HCT116 (cell line): ENCODE measurements at regions not wholly inside any gene's neighbourhood (a gene's known extent, or its start where the extent isn't known, plus 50 kb on each side); places are given as distances from the start of the nearest gene placed in this dataset.

Experiments used
- ATAC-seq: fragments of 200-7000 bp; cut with Tn5 transposase; 2 replicates; pipeline ENCODE4 v1.9.1; 2020; ENCODE audit warnings: mild to moderate bottlenecking, moderate library complexity
- BruUV-seq: library from RNA; stranded (reverse); fragments of 400-500 nt; replicated peaks from 2 replicates; lab custom pipeline; 2021; lab: Mats Ljungman, UMichigan
- CTCF ChIA-PET: fragments of 300-600 bp; sonication (Branson Sonifier 250); formaldehyde crosslinking; loops from one replicate; lab custom pipeline; 2021; ENCODE audit warnings: antibody characterized with exemption; lab: Charles Lee
- POLR2A ChIA-PET: fragments of 300-600, 350-600 bp; sonication (Branson Sonifier 250); formaldehyde crosslinking; loops from one replicate; lab custom pipeline; 2021; ENCODE audit warnings: antibody characterized with exemption; lab: Charles Lee
- RAD21 ChIA-PET, 2 experiments: fragments of 300-600 bp; sonication (Branson Sonifier 250); formaldehyde crosslinking; loops; one replicate each; lab custom pipeline; 2023; ENCODE audit warnings: low total read pairs in 2 of 2; ENCODE audit not compliant: uncharacterized antibody in 2 of 2, unreplicated experiment in 2 of 2, low non-redundant PET in 1 of 2; lab: Charles Lee
- DNase-seq: peaks from one replicate; pipeline ENCODE4 v3.0.0-alpha.2; 2010; ENCODE audit warnings: low read depth, low spot score
- H2AFZ ChIP-seq: fragments of 200-600 bp; shearing (Covaris generic), sonication (generic); 2 replicates; pipeline ENCODE4 v1.6.1; 2017; ENCODE audit warnings: low read depth, mixed run types, mixed read lengths, antibody characterized with exemption, low read length; ENCODE audit not compliant: poor library complexity, severe bottlenecking
- H3K27ac ChIP-seq: 2 replicates; pipeline ENCODE4 v1.5.1; 2012; ENCODE audit warnings: low read depth, low read length
- H3K27me3 ChIP-seq: fragments of 200-600 bp; sonication (generic); 2 replicates; pipeline ENCODE4 v1.6.1; 2016; ENCODE audit warnings: mixed run types, low read length, mixed read lengths; ENCODE audit not compliant: insufficient read depth
- H3K36me3 ChIP-seq, 2 experiments: fragments of 200-500 bp in 1 of 2; fragments of 200-600 bp in 1 of 2; sonication (Bioruptor generic) in 1 of 2; sonication (generic) in 1 of 2; 2 replicates each; pipeline versions ENCODE4 v1.5.1 to v1.6.1; 2014 to 2016; ENCODE audit warnings: low read length in 2 of 2, inconsistent platforms in 1 of 2, mixed read lengths in 1 of 2, mixed run types in 1 of 2; ENCODE audit not compliant: insufficient read depth in 2 of 2, control insufficient read depth in 1 of 2
- H3K4me1 ChIP-seq, 2 experiments: fragments of 200-600 bp in 1 of 2; sonication (generic) in 1 of 2; 2 replicates each; pipeline versions ENCODE4 v1.5.1 to v1.6.1; 2012 to 2017; ENCODE audit warnings: low read length in 2 of 2, inconsistent platforms in 1 of 2, mild to moderate bottlenecking in 1 of 2, mixed read lengths in 1 of 2, mixed run types in 1 of 2, moderate library complexity in 1 of 2; ENCODE audit not compliant: insufficient read depth in 2 of 2, control insufficient read depth in 1 of 2
- H3K4me2 ChIP-seq: fragments of 200-600 bp; sonication (generic); 2 replicates; pipeline ENCODE4 v1.6.1; 2017; ENCODE audit warnings: mixed run types, low read length, mixed read lengths
- H3K4me3 ChIP-seq, 2 experiments: fragments of 200-600 bp in 1 of 2; sonication (generic) in 1 of 2; replicated peaks in 1 of 2; 2 replicates each; pipeline ENCODE4 v1.5.1; 2011 to 2016; ENCODE audit warnings: low read length in 2 of 2, control low read depth in 1 of 2, low read depth in 1 of 2, mild to moderate bottlenecking in 1 of 2, mixed read lengths in 1 of 2, mixed run types in 1 of 2
- H3K79me2 ChIP-seq: fragments of 200-600 bp; sonication (generic); 2 replicates; pipeline ENCODE4 v1.6.1; 2017; ENCODE audit warnings: mild to moderate bottlenecking, mixed run types, low read length, moderate library complexity, mixed read lengths; ENCODE audit not compliant: insufficient read depth
- H3K9ac ChIP-seq: fragments of 200-600 bp; sonication (generic); 2 replicates; pipeline ENCODE4 v1.6.1; 2016; ENCODE audit warnings: low read length, mixed read lengths
- H3K9me2 ChIP-seq: fragments of 200-600 bp; sonication (generic), shearing (Covaris generic); 2 replicates; pipeline ENCODE4 v1.6.1; 2017; ENCODE audit warnings: mixed run types, mild to moderate bottlenecking, moderate library complexity; ENCODE audit not compliant: insufficient read depth
- H3K9me3 ChIP-seq, 2 experiments: fragments of 200-500 bp in 1 of 2; fragments of 200-600 bp in 1 of 2; sonication (Bioruptor generic) in 1 of 2; sonication (generic) in 1 of 2; 2 replicates each; pipeline ENCODE4 v1.6.1; 2014 to 2017; ENCODE audit warnings: low read length in 2 of 2, mixed read lengths in 2 of 2, inconsistent platforms in 1 of 2, low read depth in 1 of 2, mild to moderate bottlenecking in 1 of 2, mixed run types in 1 of 2, moderate library complexity in 1 of 2; ENCODE audit not compliant: control insufficient read depth in 1 of 2, insufficient read depth in 1 of 2
- H4K20me1 ChIP-seq: fragments of 200-600 bp; sonication (generic), shearing (Covaris generic); 2 replicates; pipeline ENCODE4 v1.6.1; 2017; ENCODE audit warnings: mixed run types, mild to moderate bottlenecking, moderate library complexity; ENCODE audit not compliant: insufficient read depth
- CBX3 ChIP-seq: IDR thresholded peaks from 2 replicates; pipeline ENCODE4 v1.6.1; 2012; ENCODE audit warnings: low read depth
- EGR1 ChIP-seq: IDR thresholded peaks from 2 replicates; pipeline ENCODE4 v1.6.1; 2012; ENCODE audit warnings: low read depth
- EZH2 ChIP-seq: fragments of 200-600 bp; sonication (generic); IDR thresholded peaks from 2 replicates; pipeline ENCODE4 v1.6.1; 2017; ENCODE audit warnings: antibody characterized with exemption, mixed run types
- EZH2phosphoT487 ChIP-seq: fragments of 200-600 bp; IDR thresholded peaks from 2 replicates; pipeline ENCODE4 v1.6.1; 2018; ENCODE audit warnings: antibody characterized with exemption, borderline replicate concordance
- FOSL1 ChIP-seq: IDR thresholded peaks from 2 replicates; pipeline ENCODE4 v1.6.1; 2012; ENCODE audit warnings: low read depth
- POLR2A ChIP-seq: IDR thresholded peaks from 2 replicates; pipeline ENCODE4 v1.7.0; 2011; ENCODE audit warnings: borderline replicate concordance; ENCODE audit not compliant: insufficient read depth, insufficient read length; ENCODE audit errors: extremely low read depth
- POLR2AphosphoS5 ChIP-seq: IDR thresholded peaks from 2 replicates; pipeline ENCODE4 v1.6.1; 2011; ENCODE audit warnings: mild to moderate bottlenecking, low read depth, low read length, moderate library complexity
- RAD21 ChIP-seq: IDR thresholded peaks from 2 replicates; pipeline ENCODE4 v1.6.1; 2012; ENCODE audit warnings: low read depth, mild to moderate bottlenecking
- SIN3A ChIP-seq: IDR thresholded peaks from 2 replicates; pipeline ENCODE4 v1.6.1; 2012; ENCODE audit warnings: low read depth
- YY1 ChIP-seq: IDR thresholded peaks from 2 replicates; pipeline ENCODE4 v1.6.1; 2011; ENCODE audit warnings: low read length, low read depth, moderate library complexity, mild to moderate bottlenecking; ENCODE audit not compliant: insufficient replicate concordance; ENCODE audit errors: extremely low read depth
- intact Hi-C: fragments of 100-400 bp; cut with micrococcal nuclease; formaldehyde crosslinking; loops from 2 replicates; pipeline ENCODE4 v1.10.0; 2022
- TF ChIP-seq, protein P1 (sequence below): IDR thresholded peaks from 2 replicates; pipeline ENCODE4 v1.6.1; 2012; ENCODE audit warnings: low read depth
- TF ChIP-seq, protein P2 (sequence below): IDR thresholded peaks from 2 replicates; pipeline ENCODE4 v1.6.1; 2012
- TF ChIP-seq, protein P3 (sequence below): IDR thresholded peaks from 2 replicates; pipeline ENCODE4 v1.6.1; 2011; ENCODE audit warnings: mild to moderate bottlenecking, low read length, moderate library complexity; ENCODE audit not compliant: insufficient replicate concordance; ENCODE audit errors: extremely low read depth

DNA sequence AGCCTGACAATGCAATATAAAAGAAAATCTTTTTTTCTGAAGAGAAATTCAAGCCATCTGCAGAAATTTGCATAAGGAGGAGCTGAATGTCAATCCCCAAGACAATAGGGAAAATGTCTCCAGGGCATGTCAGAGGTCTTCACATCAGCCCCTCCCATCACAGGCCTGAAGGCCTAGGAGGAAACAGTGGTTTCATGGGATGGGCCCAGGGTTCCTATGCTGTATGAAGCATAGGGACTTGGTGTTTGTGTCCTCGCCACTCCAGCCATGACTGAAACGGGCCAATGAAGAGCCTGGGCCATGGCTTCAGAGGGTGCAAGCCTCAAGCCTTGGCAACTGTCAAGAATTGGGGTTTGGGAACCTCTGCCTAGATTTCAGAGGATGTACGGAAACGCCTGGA is 883.5 kb downstream of the UQCRFS1 start:
- Histone ChIP-seq H3K4me2 (no peak overlapping the region), H3K27me3 (no peaks in the 10 kb centered on the region), H3K9ac (no peak overlapping the region), H2AFZ (no peak overlapping the region), H3K36me3 (no peaks in the 10 kb centered on the region), H3K4me3 (no peak overlapping the region), H4K20me1 (no peaks in the 10 kb centered on the region), H3K27ac (no peak overlapping the region), H3K9me3 (peaks cover 0 to 4% of the 10 kb centered on the region in 2 experiments; a peak in 2 of 4 replicates), H3K9me2 (no peaks in the 10 kb centered on the region), H3K79me2 (no peaks in the 10 kb centered on the region), H3K4me1 (no peaks in the 10 kb centered on the region)
- ATAC-seq (no peak), DNase-seq (no peak)
- no TSS peak for BruUV-seq
- intact Hi-C loops: no loop called here
- ChIA-PET CTCF (no interaction called here), POLR2A (no interaction called here), RAD21 (no interaction called here)
- TF ChIP-seq, protein P1, sequence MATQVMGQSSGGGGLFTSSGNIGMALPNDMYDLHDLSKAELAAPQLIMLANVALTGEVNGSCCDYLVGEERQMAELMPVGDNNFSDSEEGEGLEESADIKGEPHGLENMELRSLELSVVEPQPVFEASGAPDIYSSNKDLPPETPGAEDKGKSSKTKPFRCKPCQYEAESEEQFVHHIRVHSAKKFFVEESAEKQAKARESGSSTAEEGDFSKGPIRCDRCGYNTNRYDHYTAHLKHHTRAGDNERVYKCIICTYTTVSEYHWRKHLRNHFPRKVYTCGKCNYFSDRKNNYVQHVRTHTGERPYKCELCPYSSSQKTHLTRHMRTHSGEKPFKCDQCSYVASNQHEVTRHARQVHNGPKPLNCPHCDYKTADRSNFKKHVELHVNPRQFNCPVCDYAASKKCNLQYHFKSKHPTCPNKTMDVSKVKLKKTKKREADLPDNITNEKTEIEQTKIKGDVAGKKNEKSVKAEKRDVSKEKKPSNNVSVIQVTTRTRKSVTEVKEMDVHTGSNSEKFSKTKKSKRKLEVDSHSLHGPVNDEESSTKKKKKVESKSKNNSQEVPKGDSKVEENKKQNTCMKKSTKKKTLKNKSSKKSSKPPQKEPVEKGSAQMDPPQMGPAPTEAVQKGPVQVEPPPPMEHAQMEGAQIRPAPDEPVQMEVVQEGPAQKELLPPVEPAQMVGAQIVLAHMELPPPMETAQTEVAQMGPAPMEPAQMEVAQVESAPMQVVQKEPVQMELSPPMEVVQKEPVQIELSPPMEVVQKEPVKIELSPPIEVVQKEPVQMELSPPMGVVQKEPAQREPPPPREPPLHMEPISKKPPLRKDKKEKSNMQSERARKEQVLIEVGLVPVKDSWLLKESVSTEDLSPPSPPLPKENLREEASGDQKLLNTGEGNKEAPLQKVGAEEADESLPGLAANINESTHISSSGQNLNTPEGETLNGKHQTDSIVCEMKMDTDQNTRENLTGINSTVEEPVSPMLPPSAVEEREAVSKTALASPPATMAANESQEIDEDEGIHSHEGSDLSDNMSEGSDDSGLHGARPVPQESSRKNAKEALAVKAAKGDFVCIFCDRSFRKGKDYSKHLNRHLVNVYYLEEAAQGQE: no peak
- no peak for TF ChIP-seq YY1
- TF ChIP-seq, protein P2, sequence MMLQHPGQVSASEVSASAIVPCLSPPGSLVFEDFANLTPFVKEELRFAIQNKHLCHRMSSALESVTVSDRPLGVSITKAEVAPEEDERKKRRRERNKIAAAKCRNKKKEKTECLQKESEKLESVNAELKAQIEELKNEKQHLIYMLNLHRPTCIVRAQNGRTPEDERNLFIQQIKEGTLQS: no peak

DNA sequence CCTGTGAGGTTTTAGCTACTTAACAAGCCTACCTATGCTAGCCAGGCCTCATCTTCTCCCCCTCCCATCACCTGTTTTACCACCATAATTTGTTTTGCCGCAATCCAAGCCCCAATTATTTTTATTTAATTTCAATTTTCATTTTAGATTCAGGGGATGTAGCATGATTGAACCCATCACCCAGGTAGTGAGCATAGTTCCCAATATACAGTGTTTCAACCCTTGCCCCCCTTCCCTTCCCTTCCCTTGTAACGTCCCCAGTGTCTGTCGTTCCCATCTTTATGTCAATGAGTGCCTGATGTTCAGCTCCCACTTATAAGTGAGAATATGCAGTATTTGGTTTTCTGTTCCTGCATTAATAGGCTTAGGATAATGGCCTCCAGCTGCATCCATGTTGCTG is 885.0 kb downstream of the UQCRFS1 start:
- Histone ChIP-seq H2AFZ (no peak overlapping the region), H3K27me3 (no peaks in the 10 kb centered on the region), H3K27ac (no peak overlapping the region), H3K4me1 (no peaks in the 10 kb centered on the region), H3K9me2 (no peaks in the 10 kb centered on the region), H3K9ac (no peak overlapping the region), H3K4me2 (no peak overlapping the region), H3K4me3 (no peak overlapping the region), H3K36me3 (no peaks in the 10 kb centered on the region), H4K20me1 (no peaks in the 10 kb centered on the region), H3K79me2 (no peaks in the 10 kb centered on the region), H3K9me3 (no peaks in the 10 kb centered on the region; a peak in 2 of 4 replicates)
- POLR2A ChIA-PET: no interaction called here
- DNase-seq (no peak), ATAC-seq (no peak)
- intact Hi-C loops: no loop called here
- RAD21 ChIA-PET: no interaction called here
- BruUV-seq: no TSS peak
- CTCF ChIA-PET: no interaction called here
- no peak for TF ChIP-seq CBX3
- TF ChIP-seq EZH2: no peak
- TF ChIP-seq, protein P3, sequence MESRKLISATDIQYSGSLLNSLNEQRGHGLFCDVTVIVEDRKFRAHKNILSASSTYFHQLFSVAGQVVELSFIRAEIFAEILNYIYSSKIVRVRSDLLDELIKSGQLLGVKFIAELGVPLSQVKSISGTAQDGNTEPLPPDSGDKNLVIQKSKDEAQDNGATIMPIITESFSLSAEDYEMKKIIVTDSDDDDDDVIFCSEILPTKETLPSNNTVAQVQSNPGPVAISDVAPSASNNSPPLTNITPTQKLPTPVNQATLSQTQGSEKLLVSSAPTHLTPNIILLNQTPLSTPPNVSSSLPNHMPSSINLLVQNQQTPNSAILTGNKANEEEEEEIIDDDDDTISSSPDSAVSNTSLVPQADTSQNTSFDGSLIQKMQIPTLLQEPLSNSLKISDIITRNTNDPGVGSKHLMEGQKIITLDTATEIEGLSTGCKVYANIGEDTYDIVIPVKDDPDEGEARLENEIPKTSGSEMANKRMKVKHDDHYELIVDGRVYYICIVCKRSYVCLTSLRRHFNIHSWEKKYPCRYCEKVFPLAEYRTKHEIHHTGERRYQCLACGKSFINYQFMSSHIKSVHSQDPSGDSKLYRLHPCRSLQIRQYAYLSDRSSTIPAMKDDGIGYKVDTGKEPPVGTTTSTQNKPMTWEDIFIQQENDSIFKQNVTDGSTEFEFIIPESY: no peak
- no peak for TF ChIP-seq FOSL1
- no peak for TF ChIP-seq POLR2AphosphoS5
- TF ChIP-seq SIN3A: no peak
- no peak for TF ChIP-seq POLR2A
- no peak for TF ChIP-seq EGR1
- TF ChIP-seq RAD21: no peak
- TF ChIP-seq EZH2phosphoT487: no peak
